SK-N-SH (cell line): ENCODE measurements at regions not wholly inside any gene's neighbourhood (a gene's known extent, or its start where the extent isn't known, plus 50 kb on each side); places are given as distances from the start of the nearest gene placed in this dataset.

ENCODE experiments used
- CTCF ChIA-PET: fragments of 300-600, 350-600 bp; formaldehyde crosslinking; extraction: SDS; loops from one replicate; lab custom pipeline; 2021; lab: Yijun Ruan, JAX
- POLR2A ChIA-PET: fragments of 350-600 bp; sonication (Branson Sonifier 250); formaldehyde crosslinking; extraction: SDS; loops from one replicate; lab custom pipeline; 2020; ENCODE audit warnings: antibody characterized with exemption, inconsistent platforms; lab: Yijun Ruan, JAX
- DNase-seq: peaks from one replicate; pipeline ENCODE4 v3.0.0; 2012
- H2AFZ ChIP-seq: fragments of 200-600 bp; sonication (generic); 2 replicates; pipeline ENCODE4 v1.8.1; 2016; ENCODE audit warnings: antibody characterized with exemption, mild to moderate bottlenecking, low read depth
- H3F3A ChIP-seq: fragments of 200-600 bp; sonication (generic); replicated peaks from 2 replicates; pipeline ENCODE3; 2016; ENCODE audit warnings: antibody characterized with exemption, mild to moderate bottlenecking; ENCODE audit not compliant: insufficient read depth
- H3K27ac ChIP-seq, 2 experiments: fragments of 200-500 bp in 1 of 2; fragments of 200-600 bp in 1 of 2; sonication (Bioruptor generic) in 1 of 2; sonication (generic), shearing (Covaris generic) in 1 of 2; 2 replicates each; pipeline versions ENCODE4 v1.5.1 to v1.6.1; 2014 to 2016; ENCODE audit warnings: low read depth in 2 of 2, inconsistent platforms in 1 of 2, low read length in 1 of 2, mild to moderate bottlenecking in 1 of 2, mixed read lengths in 1 of 2
- H3K27me3 ChIP-seq: fragments of 200-600 bp; sonication (generic), shearing (Covaris generic); 2 replicates; pipeline ENCODE4 v1.6.1; 2016; ENCODE audit warnings: mixed run types; ENCODE audit not compliant: insufficient read depth
- H3K36me3 ChIP-seq, 2 experiments: fragments of 200-500 bp in 1 of 2; fragments of 200-600 bp in 1 of 2; sonication (Bioruptor generic) in 1 of 2; sonication (generic) in 1 of 2; replicated peaks in 1 of 2; 2 replicates each; pipeline versions ENCODE3 to v1.5.1; 2014 to 2016; ENCODE audit warnings: low read length in 1 of 2, mild to moderate bottlenecking in 1 of 2; ENCODE audit not compliant: insufficient read depth in 2 of 2, control insufficient read depth in 1 of 2
- H3K4me1 ChIP-seq, 2 experiments: fragments of 200-500 bp in 1 of 2; fragments of 200-600 bp in 1 of 2; sonication (Bioruptor generic) in 1 of 2; sonication (generic), shearing (Covaris generic) in 1 of 2; 2 replicates each; pipeline versions ENCODE4 v1.5.1 to v1.6.1; 2014 to 2016; ENCODE audit warnings: low read depth in 1 of 2, low read length in 1 of 2, mixed run types in 1 of 2; ENCODE audit not compliant: insufficient read depth in 2 of 2, control insufficient read depth in 1 of 2
- H3K4me2 ChIP-seq: fragments of 200-600 bp; sonication (generic), shearing (Covaris generic); 2 replicates; pipeline ENCODE4 v1.6.1; 2017; ENCODE audit warnings: mixed run types
- H3K4me3 ChIP-seq, 2 experiments: fragments of 200-500 bp in 1 of 2; fragments of 200-600 bp in 1 of 2; sonication (Bioruptor generic) in 1 of 2; sonication (generic), shearing (Covaris generic) in 1 of 2; 2 replicates each; pipeline versions ENCODE4 v1.5.1 to v1.8.1; 2014 to 2016; ENCODE audit warnings: low read depth in 2 of 2, inconsistent platforms in 1 of 2, low read length in 1 of 2, mild to moderate bottlenecking in 1 of 2, mixed read lengths in 1 of 2, moderate library complexity in 1 of 2
- H3K79me2 ChIP-seq: fragments of 200-600 bp; sonication (generic); 2 replicates; pipeline ENCODE4 v1.8.1; 2017; ENCODE audit warnings: mild to moderate bottlenecking; ENCODE audit not compliant: insufficient read depth
- H3K9ac ChIP-seq: fragments of 200-600 bp; sonication (generic); 2 replicates; pipeline ENCODE4 v1.6.1; 2017; ENCODE audit warnings: mixed run types
- H3K9me2 ChIP-seq: fragments of 200-600 bp; sonication (generic); 2 replicates; pipeline ENCODE4 v1.6.1; 2017; ENCODE audit warnings: mixed run types
- H3K9me3 ChIP-seq: fragments of 200-600 bp; sonication (generic); 2 replicates; pipeline ENCODE4 v1.6.1; 2017; ENCODE audit warnings: mixed run types, mild to moderate bottlenecking, moderate library complexity
- H4K20me1 ChIP-seq: fragments of 200-600 bp; sonication (generic); 2 replicates; pipeline ENCODE4 v1.6.1; 2017; ENCODE audit warnings: mild to moderate bottlenecking, mixed run types; ENCODE audit not compliant: insufficient read depth
- ELF1 ChIP-seq: IDR thresholded peaks from 2 replicates; pipeline ENCODE4 v1.4.0; 2012
- FOSL2 ChIP-seq: IDR thresholded peaks from 2 replicates; pipeline ENCODE4 v1.4.0; 2012; ENCODE audit warnings: low read depth, mild to moderate bottlenecking, moderate library complexity, borderline replicate concordance
- MAX ChIP-seq: IDR thresholded peaks from 2 replicates; pipeline ENCODE4 v1.4.0; 2012; ENCODE audit warnings: low read depth
- MEF2A ChIP-seq: IDR thresholded peaks from 2 replicates; pipeline ENCODE4 v1.4.0; 2012; ENCODE audit warnings: low read depth, borderline replicate concordance
- MXI1 ChIP-seq: IDR thresholded peaks from 2 replicates; pipeline ENCODE4 v1.6.1; 2012; ENCODE audit warnings: mild to moderate bottlenecking, low read depth, low read length, improper control_type of control experiment
- NFIC ChIP-seq: IDR thresholded peaks from 2 replicates; pipeline ENCODE4 v1.4.0; 2012; ENCODE audit warnings: borderline replicate concordance
- NRF1 ChIP-seq: IDR thresholded peaks from 2 replicates; pipeline ENCODE4 v1.6.1; 2012; ENCODE audit warnings: low read depth, mild to moderate bottlenecking, low read length
- PBX3 ChIP-seq: IDR thresholded peaks from 2 replicates; pipeline ENCODE4; 2012
- POLR2AphosphoS5 ChIP-seq: IDR thresholded peaks from 2 replicates; pipeline ENCODE4 v1.6.1; 2012; ENCODE audit warnings: low read depth, low read length
- RFX5 ChIP-seq: IDR thresholded peaks from 2 replicates; pipeline ENCODE4 v1.6.1; 2012; ENCODE audit warnings: mild to moderate bottlenecking, improper control_type of control experiment, low read length
- SIN3A ChIP-seq: IDR thresholded peaks from 2 replicates; pipeline ENCODE4 v1.6.1; 2012; ENCODE audit warnings: low read depth, mild to moderate bottlenecking, low read length, moderate library complexity, borderline replicate concordance
- SMC3 ChIP-seq: IDR thresholded peaks from 2 replicates; pipeline ENCODE4 v1.6.1; 2012; ENCODE audit warnings: low read depth, low read length, improper control_type of control experiment
- TAF1 ChIP-seq: IDR thresholded peaks from 2 replicates; pipeline ENCODE4 v1.6.1; 2012; ENCODE audit warnings: low read depth, mild to moderate bottlenecking, low read length, moderate library complexity, borderline replicate concordance
- USF2 ChIP-seq: fragments of 150-350 bp; IDR thresholded peaks from 2 replicates; pipeline ENCODE4 v1.6.1; 2017; ENCODE audit warnings: antibody characterized with exemption, low read length, low read depth, borderline replicate concordance
- YY1 ChIP-seq: IDR thresholded peaks from 2 replicates; pipeline ENCODE4 v1.4.0; 2012; ENCODE audit warnings: low read depth, mild to moderate bottlenecking
- WGBS: methylation state at CpG from one replicate; pipeline ENCODE4 v1.1.6; 2017; ENCODE audit warnings: low lambda C conversion rate; 5-methylcytosine and 5-hydroxymethylcytosine counted together
- TF ChIP-seq, protein P1 (sequence below): fragments of 200-600 bp; sonication (generic); IDR thresholded peaks from 2 replicates; pipeline ENCODE4 v1.6.1; 2017; ENCODE audit warnings: antibody characterized with exemption, mild to moderate bottlenecking, moderate library complexity
- TF ChIP-seq, protein P2 (sequence below): IDR thresholded peaks from 2 replicates; pipeline ENCODE4 v1.4.0; 2012; ENCODE audit warnings: low read depth, borderline replicate concordance

DNA sequence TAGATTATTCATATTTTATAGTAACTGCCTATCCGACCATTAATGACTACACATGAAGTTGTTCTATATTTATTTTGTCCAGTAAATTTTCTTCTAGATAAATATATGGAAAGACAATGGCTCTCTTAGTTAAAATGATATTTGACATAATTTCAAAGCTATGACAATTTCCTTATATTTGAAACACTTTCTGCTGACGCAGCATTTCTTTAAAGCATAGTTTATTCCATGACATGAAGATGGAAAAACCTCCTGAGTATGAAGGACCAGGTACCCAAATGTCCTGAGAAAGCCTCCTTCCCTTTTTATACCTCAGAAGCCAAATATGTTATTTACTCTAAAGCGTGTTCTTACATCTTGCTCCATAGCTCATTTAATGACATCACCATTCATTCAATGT, 831.6 kb downstream of the EFNB2 start (continued):
- TF ChIP-seq USF2: no peak
- TF ChIP-seq SIN3A: no peak
- TF ChIP-seq MEF2A: no peak
- no peak for TF ChIP-seq POLR2AphosphoS5
- no peak for TF ChIP-seq PBX3
- no peak for TF ChIP-seq ELF1
- TF ChIP-seq NRF1: no peak
- no peak for TF ChIP-seq YY1
- no peak for TF ChIP-seq RFX5

DNA sequence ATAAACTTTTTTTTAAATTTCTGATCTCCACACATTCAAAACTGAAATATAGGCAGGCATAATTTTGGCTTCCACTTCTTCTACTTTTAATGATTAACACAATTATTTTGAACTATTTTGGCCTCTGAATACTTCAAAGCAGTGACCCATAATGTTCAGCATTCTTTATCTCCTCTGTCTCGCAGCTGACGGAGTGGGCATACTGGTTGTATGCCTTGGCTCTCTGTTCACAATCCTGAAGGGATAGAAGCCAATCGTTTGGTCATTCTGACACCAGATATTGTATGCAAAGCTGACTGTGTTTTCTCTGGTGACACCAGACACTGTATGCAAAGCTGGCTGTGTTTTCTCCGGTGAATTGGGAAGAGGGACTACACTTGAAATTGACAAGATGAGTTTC, 833.0 kb downstream of the EFNB2 start:
- WGBS: 63% methylated on average over 4 of the region's 4 CpGs
- Histone ChIP-seq H3K4me3 (no peak overlapping the region), H3K79me2 (no peaks in the 10 kb centered on the region), H3K9me3 (no peaks in the 10 kb centered on the region), H3K4me1 (no peaks in the 10 kb centered on the region), H3F3A (no peaks in the 10 kb centered on the region), H2AFZ (no peak overlapping the region), H3K36me3 (no peaks in the 10 kb centered on the region), H3K27ac (no peak overlapping the region), H3K9me2 (no peaks in the 10 kb centered on the region), H3K4me2 (no peak overlapping the region), H3K9ac (no peak overlapping the region), H3K27me3 (no peaks in the 10 kb centered on the region), H4K20me1 (no peaks in the 10 kb centered on the region)
- TF ChIP-seq MXI1: no peak
- no peak for TF ChIP-seq MEF2A
- no peak for TF ChIP-seq FOSL2
- TF ChIP-seq, protein P1, sequence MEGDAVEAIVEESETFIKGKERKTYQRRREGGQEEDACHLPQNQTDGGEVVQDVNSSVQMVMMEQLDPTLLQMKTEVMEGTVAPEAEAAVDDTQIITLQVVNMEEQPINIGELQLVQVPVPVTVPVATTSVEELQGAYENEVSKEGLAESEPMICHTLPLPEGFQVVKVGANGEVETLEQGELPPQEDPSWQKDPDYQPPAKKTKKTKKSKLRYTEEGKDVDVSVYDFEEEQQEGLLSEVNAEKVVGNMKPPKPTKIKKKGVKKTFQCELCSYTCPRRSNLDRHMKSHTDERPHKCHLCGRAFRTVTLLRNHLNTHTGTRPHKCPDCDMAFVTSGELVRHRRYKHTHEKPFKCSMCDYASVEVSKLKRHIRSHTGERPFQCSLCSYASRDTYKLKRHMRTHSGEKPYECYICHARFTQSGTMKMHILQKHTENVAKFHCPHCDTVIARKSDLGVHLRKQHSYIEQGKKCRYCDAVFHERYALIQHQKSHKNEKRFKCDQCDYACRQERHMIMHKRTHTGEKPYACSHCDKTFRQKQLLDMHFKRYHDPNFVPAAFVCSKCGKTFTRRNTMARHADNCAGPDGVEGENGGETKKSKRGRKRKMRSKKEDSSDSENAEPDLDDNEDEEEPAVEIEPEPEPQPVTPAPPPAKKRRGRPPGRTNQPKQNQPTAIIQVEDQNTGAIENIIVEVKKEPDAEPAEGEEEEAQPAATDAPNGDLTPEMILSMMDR: no peak
- CTCF ChIA-PET: no interaction called here
- POLR2A ChIA-PET: no interaction called here
- no peak for DNase-seq

DNA sequence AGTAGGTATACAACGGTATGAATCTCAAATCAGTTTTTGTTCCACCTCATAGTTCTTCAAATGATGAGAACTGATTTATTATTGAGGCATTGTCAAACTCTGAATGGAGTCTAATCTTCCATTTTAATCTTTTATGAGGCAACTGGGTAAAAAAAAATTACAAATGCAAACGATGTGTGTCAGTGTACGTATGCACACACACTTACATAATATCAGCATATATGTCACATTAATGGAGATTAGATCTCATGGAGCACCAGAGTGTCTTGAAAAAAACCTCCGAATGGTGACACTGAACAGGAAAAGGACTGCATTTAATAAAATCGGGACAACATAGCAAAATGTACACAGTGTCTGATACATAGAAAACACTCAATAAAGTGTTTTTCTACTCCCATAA, 842.7 kb downstream of the EFNB2 start:
- no peaks in the 10 kb centered on the region for H4K20me1 ChIP-seq
- no peaks in the 10 kb centered on the region for H3F3A ChIP-seq
- WGBS: 36% methylated on average over 5 of the region's 5 CpGs
- no peak overlapping the region for H3K9ac ChIP-seq
- H3K36me3 ChIP-seq: no peaks in the 10 kb centered on the region
- H3K9me2 ChIP-seq: no peaks in the 10 kb centered on the region
- H3K4me1 ChIP-seq: no peaks in the 10 kb centered on the region
- H3K4me2 ChIP-seq: no peak overlapping the region
- ChIA-PET CTCF (no interaction called here), POLR2A (no interaction called here)
- no peak for DNase-seq
- no peaks in the 10 kb centered on the region for H3K79me2 ChIP-seq
- no peak overlapping the region for H3K4me3 ChIP-seq
- no peaks in the 10 kb centered on the region for H3K27me3 ChIP-seq
- H2AFZ ChIP-seq: no peak overlapping the region
- H3K27ac ChIP-seq: no peak overlapping the region
- H3K9me3 ChIP-seq: no peaks in the 10 kb centered on the region
- TF ChIP-seq MAX: no peak
- TF ChIP-seq, protein P2, sequence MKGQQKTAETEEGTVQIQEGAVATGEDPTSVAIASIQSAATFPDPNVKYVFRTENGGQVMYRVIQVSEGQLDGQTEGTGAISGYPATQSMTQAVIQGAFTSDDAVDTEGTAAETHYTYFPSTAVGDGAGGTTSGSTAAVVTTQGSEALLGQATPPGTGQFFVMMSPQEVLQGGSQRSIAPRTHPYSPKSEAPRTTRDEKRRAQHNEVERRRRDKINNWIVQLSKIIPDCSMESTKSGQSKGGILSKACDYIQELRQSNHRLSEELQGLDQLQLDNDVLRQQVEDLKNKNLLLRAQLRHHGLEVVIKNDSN: no peak
- TF ChIP-seq YY1: no peak
- no peak for TF ChIP-seq RFX5
- no peak for TF ChIP-seq PBX3
- TF ChIP-seq ELF1: no peak
- TF ChIP-seq NFIC: no peak
- TF ChIP-seq, protein P1: no peak
- TF ChIP-seq MEF2A: no peak
- TF ChIP-seq TAF1: no peak
- TF ChIP-seq FOSL2: no peak
- TF ChIP-seq MXI1: no peak
- no peak for TF ChIP-seq SMC3
